HG03460 (cell line): ENCODE measurements at regions not wholly inside any gene's neighbourhood (a gene's known extent, or its start where the extent isn't known, plus 50 kb on each side); places are given as distances from the start of the nearest gene placed in this dataset.

ENCODE experiments used
- ATAC-seq: cut with Tn5 transposase; IDR thresholded peaks from one replicate; pipeline ENCODE4 v1.9.1; 2021; ENCODE audit not compliant: unreplicated experiment

DNA sequence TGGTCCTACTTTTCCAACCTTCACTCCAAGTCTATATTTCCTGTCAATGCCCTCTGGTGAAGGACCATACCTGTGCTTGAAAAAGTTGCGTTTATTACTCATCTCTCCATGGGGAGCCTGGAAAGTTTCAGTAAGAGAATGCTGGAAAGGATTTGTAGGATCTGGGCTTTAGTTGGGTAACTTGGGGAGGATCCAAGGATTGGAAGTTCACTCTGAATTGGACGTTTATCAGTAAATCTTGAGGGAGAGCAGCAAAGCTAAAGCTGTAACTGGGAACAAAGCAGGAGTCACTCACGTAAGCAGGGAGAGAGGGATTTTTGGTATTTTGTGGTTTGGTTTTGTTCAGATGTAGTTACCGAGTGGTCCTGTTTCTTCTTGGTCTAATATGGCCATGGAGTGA lies 51.4 kb upstream of the NPVF start:
- ATAC-seq = no peak

DNA sequence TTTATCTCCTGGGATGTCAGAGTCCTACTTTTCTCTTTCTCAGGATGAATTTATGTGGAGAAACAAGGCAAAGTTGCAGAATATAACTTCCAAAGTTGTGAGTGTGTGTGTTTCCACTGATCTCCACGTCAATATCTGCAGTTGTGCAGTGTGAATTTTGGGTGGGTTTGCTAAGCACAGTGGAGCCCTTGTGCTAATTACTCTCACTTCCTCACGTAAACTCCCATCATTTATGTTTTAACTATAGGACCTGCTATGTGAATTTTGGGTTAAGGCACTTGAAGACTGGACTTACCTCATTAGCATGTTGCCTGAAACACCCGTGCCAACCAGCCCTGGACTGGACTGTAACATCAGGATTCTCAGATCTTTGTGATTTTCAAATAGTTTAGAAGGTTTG lies 51.9 kb upstream of the NPVF start:
- ATAC-seq = no peak

DNA sequence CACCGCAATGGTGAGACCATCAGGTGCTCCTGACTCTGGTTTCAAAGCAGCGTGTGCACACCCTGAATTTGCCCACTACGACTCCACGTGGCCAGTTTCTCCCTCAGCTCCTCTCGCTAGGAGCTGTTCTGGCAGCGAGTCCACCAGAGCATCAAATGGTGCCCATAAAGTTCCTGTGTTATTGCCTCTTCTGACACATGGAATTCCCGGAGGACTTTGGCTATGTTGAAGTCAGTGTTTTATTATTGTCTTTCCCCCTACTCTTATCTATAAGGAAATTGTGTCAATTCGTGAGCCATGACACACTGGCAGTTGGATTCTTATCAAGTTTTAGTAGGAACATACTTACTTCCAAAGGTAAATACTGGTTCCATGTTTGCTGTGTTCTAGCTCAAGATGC lies 53.9 kb upstream of the NPVF start:
- ATAC-seq = no peak

DNA sequence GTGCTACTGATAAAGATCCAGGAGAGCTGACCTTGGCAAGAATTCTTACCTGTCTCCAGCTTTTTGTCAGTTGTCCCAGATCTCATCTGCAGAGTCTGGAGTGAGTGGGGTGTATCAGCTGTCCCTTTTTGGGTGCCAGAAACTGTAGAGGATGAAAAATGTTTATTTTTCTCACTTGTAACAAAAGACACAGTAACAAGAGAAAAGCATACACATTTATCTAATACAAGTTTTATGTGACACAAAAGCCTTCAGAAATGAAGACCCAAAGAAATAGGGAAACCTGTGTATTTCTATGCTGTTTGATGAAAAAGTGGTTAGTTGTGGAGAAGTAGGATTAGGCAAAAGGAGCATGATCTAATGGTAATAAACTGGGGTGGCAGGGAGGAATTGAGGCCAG lies 58.5 kb upstream of the NPVF start:
- ATAC-seq = no peak

DNA sequence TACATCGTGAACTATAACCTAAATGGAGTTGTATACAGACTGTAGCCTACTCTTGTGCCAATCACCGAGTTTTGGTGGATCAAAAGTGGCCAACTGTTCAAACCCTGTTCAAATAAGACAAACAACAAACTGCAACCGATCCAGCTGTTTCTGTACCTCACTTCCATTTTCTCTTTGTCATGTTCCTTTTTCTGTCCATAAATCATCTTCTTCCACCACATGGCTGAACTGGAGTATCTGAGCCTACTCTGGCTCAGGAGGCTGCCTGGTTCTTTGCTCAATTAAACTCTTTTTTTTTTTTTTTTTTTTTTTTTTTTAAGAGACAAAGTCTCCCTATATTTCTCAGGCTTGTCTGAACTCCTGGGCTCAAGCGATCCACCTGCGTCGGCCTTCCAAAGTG lies 59.0 kb upstream of the NPVF start:
- no peak for ATAC-seq

DNA sequence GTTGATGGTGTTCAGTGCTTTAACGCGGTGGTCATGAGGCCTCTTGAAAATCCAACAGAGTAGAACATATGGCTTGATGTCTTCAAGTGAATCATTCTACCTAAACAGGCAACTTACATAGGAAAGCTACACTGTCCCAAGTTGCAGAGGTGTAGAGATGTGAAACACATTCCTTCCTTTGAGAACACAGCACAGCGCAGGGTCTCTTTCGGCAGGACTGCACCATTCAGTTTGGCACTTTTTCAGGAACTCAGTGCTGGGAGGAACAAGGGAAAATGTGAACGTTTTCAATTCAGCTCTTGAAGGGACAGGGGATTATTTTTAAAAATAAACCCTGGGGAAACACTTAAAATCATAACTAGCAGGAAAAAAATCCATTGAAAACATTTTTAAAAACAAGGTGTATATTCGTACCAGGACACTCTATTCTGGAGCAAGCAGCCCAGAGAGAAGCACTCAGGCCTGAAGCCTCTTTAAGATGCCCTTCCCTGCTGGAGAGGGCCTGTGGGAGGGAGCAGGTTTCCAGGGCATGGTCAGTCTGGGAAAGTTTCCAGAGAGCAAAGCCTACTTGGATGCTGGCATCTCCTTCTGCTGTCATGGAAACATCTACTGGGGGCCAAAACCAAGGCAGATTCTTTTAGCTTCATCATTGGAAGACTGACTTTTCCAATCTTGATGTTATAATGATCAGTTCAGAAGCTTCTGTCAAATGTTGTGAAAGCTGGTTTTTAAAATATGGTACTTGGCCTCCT lies 60.4 kb upstream of the NPVF start:
- ATAC-seq = no peak

DNA sequence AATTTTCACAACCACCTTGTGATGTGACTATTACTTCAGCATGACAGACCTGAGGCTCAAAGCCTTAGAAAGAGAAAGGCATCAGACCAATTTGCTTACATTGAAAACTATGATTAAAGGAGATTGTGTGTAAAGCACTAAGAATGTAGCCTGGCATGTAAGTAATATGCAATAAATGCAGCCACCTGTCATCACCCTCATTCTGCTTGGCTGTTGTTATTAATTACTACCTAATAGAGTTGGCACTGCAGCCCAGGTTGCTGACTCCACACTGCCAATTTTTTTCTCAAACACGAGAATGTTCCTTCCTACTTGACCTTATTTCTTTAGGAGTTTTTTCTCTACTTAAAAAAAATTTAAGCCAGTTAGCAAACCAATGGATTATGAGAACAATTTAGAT lies 61.2 kb upstream of the NPVF start:
- ATAC-seq = no peak

DNA sequence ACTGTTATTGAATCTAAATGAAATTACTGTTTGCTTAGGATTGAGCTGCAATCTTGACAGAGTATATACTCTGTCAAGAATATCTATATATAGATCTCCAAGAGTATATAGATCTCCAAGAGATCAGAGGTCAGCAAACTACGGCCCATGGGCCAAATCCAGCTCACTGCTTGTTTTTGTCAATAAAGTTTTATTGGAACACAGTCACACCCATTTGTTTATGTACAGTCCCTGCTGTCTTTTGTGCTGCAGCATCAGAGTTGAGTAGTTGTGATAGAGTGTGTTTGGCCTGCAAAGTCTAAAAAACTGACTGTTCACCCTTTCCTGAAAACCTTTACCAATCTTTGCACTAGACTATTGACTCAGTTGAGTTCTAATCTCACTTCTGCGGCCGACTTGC lies 66.3 kb upstream of the NPVF start:
- no peak for ATAC-seq

DNA sequence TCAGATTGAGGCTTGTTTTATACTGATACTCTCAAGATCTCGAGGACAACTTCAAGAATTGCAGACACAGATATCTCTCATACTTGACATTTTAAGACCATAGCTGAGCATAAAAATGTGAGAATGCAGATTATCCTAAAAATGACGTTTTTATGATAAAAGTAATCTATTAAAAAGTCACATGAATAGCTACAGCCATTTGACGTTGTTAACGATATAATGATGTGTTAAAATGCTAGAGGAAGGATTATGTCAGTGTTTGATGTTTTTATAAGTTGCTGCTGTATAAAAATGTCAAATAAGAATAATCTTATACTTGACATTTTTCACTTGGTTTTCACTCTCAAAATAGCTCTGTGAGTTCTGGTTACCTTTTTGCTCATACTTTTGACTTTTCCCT lies 67.1 kb upstream of the NPVF start:
- ATAC-seq = no peak

DNA sequence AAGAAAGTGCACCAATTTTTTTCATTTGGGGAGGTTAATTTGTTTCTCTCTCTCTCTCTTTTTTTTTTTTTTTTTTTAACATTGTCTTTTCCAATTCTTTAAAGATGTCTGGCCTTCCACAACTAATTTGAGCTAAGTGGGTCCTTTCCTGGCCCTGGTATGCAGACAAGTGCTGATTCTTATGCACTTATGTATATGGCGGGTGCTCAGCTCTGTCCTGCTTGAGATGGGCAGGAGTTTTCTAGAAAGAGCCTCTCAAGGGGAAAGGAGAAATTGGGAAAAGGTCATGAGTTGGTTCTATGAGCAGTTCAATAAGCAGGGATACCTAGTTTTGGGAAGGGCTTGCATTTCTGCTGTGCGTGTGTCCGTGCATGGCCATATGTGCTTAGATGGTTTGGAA lies 67.8 kb upstream of the NPVF start:
- ATAC-seq = no peak

DNA sequence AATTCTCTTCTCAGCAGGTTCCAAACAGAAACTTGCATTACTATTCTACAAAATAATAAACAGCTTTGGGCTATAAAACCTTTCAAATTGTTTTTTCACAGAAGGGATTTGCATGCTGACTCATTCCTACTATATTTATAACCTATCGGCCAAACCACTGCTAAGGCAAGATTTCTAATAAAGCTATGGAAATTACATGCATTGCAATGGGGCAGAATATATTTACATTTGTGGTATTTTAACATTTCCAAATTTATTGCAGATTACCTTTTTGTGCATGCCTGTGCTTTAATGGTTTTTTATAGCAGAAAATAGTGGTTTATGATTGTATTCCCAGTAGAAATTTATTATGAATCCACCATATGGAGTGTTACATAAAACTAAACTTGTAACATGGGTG lies 69.0 kb upstream of the NPVF start:
- no peak for ATAC-seq

DNA sequence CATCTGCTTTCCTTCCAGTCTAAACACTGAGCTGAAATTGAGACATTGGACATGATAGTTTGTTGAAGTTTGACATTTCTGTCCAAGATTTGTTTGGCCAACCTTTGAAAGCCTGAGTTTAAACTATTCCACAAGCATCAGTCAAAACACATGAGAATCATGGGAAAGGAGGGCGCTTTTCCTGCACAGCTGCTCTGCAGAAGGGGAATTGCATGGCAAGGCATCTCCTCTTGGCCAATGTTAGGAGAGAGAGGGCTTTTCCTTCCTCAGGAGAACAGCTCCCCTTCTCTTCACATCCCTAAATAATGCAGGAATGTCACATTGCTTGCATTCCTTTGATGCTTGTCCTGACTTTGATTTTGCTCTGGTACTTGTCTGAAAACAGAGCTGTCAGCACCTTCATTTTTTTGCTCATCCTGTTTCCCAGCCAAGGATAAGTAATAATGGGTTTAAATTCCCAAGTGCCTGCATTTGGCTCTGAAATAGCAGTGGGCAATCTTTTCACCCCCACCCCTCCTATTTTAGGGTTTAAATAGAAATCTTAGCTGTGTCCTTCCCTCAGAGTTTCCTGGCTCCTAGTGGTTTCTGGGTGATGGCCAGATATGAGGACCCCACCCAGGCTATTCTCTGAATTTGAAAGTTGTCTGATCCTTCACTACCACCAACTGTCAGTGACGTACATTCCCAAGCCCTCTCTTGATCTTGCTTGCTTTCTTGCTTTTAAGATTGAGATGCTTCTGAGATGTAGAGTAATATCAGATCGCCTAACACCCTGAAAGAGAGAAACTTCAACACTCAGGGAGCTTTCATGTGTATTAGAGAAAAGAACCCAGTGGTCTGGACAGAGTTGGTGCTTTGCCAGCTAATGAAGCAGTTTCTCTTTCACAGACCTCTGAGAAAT lies 75.2 kb upstream of the NPVF start:
- no peak for ATAC-seq

DNA sequence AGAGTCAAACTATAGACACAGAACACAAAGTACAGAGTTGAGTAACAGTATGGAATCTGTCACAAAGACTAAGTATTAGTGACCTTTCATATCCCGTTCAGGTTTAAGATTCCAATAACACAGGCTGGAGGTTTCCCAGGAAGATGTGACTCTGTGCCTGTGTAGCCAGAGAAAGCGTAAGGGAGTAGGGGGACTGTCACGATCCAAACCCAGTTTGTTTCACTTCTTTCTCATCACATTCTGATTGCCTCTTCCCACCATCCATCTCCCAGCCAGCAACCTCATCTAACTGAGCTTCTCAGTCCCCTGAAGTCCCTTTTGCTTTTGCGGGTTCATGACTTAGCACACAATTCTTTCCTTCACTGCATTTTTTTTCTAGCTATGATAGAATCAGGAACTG lies 76.4 kb upstream of the NPVF start:
- no peak for ATAC-seq

DNA sequence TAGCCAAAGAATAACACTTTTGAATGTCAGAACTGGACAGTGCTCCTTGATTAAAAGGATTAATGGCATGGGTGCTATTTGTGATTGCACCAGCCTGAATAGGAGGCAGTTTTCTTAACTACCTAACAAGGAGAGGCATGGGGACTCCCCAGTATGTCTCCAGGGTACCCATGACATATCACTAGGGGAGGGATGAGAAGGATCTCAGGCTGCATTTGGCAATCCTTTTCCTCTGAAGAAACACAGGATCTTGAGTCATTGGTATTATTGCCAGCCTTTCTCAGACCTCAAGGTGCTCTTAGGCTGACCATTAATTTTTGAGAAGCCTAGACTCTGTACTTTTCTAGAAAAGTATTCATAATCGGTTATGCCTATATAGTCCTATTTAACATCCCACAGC lies 77.5 kb upstream of the NPVF start:
- no peak for ATAC-seq

DNA sequence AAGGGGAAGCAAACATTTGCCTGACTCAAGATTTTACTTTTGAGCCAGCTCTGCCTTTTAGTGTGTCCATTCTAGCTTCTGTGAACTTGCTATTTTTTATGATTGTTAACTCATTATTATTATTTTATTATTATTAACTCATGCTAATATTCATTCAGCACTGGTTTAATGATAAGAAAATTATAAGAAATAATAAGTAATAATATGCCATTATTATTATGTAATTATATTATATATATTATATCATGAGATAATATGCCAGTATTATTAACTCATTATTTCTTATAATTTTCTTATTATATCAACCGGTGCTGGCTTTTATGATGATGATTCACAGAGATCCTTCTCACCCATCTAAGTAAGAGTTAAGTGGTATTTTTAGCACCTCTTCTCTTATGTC lies 79.3 kb upstream of the NPVF start:
- no peak for ATAC-seq

DNA sequence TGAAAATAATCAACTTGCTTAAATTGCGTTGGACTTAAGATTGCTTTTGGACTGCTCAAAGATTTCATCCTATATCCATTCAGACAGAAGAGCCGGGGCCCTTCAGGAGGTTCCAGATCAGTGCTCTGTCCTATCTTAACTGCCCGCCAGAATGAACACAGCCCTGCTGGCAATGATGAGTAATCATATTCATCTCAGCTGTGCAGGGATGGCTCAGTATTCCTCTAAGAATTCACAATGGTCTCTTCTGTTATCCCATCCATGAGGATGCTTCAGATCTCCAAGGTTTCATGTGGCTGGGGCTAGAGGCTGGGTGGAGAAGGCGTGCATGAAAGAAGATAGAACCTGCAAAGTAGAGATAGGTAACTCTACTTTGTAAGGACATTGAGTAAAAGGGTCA lies 80.0 kb upstream of the NPVF start:
- no peak for ATAC-seq

DNA sequence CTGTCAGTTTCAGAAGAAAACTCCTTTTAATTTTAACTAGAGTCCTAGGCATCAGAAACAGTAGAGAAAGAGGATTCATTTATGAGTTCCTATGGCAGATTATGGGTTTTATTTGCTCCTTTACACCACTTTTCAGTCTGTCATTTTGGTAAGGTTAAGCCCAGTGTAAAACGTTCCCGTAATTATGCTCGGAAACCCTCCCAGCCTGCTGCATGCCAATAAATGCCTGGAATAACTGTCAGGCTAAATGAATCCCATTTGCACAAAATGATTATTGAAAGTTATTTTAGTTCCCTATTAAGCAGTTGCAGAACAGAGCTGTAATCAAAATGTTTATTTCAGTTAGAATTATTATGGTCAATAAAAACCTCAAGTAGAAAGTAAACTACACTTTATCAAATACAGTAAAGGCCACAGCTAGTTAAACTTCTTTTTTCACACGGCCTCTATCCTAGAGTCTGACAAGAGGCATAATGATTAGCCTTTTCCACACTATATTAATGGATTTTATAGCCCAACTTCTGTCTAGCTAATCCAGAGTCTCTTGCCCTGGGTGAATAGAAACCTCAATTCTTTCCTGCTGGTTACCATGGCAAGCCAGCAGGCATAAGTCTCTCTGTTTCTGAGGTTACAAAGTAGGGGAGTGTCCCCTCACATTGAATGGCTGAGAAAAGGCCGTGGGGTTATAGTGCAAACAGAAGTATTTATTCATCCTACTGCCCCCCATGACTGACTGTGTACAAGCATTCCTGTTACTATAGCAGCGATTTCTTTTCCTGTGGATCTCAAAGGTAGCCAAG lies 80.8 kb upstream of the NPVF start:
- no peak for ATAC-seq

DNA sequence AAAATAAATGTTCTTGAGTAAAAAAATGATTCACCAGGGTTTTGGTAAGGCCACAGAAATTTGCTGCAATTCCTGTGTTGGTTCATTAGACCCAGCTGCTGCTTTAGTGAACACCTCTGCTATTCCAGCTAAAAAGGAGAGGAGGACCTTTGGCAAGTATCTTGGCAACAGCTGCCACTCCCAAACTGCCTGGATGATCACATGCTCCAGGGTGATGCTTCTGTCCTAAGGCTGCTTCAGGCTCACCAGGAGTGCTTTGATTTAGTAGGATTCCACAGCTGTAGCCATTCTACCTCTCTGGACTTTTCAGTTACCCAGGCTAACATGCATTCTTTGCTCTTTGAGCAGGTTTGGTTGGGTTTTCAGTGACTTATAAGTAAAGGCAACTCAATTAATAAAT lies 82.6 kb upstream of the NPVF start:
- ATAC-seq = no peak

DNA sequence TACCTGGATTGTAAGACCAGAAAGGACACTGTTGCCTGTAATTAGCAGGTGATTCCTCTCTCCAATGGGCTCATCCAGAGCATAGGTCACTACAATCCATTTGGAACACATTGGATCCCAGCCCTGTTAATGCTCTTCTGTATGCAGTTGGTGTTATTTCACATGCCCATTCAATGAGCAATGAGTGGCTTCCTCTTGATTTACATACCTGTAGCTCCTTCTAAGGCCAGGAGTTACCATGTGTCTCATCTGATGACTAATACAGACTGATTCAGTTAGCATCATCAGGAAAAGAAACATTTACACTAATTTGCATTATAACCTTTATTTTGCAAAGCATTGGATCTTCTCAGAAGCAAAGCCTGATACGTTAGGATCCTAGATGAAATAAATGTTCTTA lies 83.1 kb upstream of the NPVF start:
- no peak for ATAC-seq

DNA sequence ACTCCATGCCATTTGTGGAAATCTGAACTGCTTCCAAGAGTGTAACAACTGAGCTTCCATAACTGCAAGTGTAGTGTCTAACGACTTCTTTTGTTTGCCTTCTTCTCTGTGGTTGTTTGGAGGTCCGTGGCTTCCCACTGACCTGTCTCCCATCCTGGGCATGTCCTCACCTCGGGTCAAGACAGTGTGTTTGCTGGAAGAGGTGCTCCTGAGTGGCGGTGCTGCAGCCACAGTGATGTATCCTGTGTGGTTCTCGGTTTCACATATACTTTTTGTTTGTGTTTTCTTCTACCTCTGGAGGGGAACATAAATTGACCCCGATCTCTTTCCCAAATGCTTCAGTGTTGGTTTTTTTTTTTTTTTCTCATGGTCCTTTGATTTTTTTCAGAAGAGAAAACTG lies 84.7 kb upstream of the NPVF start:
- no peak for ATAC-seq

DNA sequence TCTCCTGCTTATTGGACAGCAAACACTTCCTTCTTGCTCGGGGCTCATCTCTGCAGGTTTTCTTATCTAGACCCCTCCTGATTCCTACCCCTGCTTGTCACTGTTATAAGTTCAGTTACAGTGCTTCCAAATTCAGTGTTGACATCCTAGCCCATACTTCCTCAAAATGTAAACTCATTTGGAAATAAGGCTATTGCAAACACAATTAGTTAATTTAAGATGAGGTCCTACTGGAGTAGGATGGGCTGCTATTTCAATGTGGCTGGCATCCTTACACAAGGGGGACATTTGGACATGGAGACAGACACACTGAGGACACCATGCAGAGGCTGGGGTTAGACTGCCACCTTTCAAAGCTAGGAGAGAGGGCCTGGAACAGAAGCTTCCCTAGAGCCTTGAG lies 85.2 kb upstream of the NPVF start:
- no peak for ATAC-seq
